GM12865 (cell line): ENCODE measurements at regions not wholly inside any gene's neighbourhood (a gene's known extent, or its start where the extent isn't known, plus 50 kb on each side); places are given as distances from the start of the nearest gene placed in this dataset.

Experiments used
- DNase-seq: peaks from one replicate; pipeline ENCODE4 v3.0.0; 2010; ENCODE audit warnings: low read depth
- H3K4me3 ChIP-seq: 2 replicates; pipeline ENCODE4 v1.5.1; 2011; ENCODE audit warnings: mild to moderate bottlenecking, low read depth, low read length, control low read depth
- TF ChIP-seq, protein P1 (sequence below): IDR thresholded peaks from 2 replicates; pipeline ENCODE4 v1.5.1; 2011; ENCODE audit warnings: low read length, control low read depth, low read depth, inconsistent platforms; ENCODE audit not compliant: insufficient read depth; ENCODE audit errors: missing control alignments

DNA sequence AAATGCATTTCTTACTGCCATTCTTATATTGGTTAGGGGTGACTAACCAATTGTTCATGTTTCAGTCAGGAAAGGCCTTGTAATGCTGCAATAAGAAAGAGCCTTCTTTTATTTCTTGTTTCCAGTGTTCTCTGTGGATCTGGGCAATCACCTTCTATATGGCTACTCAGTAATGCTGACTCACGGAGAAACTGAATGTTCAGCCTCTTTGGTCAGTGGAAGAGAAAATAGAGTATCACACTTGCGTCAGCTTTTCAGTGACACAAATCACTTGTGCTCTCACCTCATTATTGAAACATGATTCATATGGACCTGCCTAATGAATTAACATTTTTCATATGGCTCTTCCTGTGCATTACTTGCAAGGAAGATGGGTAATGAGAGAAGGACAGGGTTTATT is 243.9 kb upstream of the POT1 start:
- TF ChIP-seq, protein P1, sequence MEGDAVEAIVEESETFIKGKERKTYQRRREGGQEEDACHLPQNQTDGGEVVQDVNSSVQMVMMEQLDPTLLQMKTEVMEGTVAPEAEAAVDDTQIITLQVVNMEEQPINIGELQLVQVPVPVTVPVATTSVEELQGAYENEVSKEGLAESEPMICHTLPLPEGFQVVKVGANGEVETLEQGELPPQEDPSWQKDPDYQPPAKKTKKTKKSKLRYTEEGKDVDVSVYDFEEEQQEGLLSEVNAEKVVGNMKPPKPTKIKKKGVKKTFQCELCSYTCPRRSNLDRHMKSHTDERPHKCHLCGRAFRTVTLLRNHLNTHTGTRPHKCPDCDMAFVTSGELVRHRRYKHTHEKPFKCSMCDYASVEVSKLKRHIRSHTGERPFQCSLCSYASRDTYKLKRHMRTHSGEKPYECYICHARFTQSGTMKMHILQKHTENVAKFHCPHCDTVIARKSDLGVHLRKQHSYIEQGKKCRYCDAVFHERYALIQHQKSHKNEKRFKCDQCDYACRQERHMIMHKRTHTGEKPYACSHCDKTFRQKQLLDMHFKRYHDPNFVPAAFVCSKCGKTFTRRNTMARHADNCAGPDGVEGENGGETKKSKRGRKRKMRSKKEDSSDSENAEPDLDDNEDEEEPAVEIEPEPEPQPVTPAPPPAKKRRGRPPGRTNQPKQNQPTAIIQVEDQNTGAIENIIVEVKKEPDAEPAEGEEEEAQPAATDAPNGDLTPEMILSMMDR, result no peak
- H3K4me3 ChIP-seq, result no peak overlapping the region
- DNase-seq, result no peak

DNA sequence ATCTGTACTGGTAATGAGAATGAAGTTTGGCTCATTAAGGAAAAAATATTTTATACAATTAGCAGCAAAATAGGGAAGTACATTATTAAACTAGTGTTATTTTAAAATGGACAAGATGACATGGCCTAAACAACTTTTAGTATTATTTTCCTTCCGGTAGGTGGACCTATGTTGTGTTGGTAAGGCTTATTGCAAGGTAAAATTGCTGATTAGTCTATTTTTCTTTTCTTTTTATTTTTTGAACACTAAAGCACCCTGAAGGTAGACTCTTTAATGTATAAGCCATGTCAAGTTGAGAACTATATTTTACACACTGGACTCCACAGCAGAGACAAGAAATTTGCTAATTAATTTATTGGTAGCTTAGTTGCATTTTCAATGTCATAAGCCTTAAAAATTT is 239.5 kb upstream of the POT1 start:
- TF ChIP-seq, protein P1, result no peak
- no peak for DNase-seq
- H3K4me3 ChIP-seq, result no peak overlapping the region

DNA sequence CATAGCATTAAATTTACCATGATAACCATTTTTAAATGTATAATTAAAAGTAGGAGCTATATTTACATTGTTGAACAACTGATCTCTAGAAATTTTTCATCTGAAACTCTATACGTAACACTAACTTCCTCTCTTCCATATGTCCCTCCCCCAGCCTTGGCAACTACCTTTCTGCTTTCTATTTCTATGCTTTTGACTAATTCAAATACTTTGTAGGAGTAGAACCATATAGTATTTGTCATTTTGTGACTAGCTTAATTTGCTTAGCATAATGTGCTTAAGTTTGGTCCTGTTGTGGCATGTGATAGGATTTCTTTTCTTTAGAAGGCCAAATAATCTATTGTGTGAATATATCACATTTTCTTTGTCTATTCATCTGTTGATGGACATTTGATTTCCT is 225.3 kb upstream of the POT1 start:
- no peak for DNase-seq
- TF ChIP-seq, protein P1, result no peak
- no peak overlapping the region for H3K4me3 ChIP-seq

DNA sequence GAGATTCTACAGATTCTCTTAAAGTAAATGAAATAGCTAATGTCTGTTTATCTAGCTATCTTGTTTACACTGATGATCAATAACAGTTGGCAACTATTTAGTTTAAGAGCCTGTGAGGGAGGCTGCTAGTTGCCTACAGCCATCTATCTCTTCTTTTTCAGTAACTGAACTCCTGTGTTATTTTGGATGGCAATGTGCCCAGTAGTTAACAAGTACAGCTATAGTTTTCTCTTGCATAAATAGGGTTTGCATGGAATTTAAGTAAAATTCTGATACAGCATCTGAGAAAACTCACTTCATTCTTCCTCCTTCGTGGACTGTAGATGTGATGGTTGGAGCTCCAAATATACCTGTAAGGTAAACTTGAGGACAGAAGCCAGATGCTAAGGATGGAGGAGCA is 219.5 kb upstream of the POT1 start:
- H3K4me3 ChIP-seq, result no peak overlapping the region
- DNase-seq, result no peak
- TF ChIP-seq, protein P1, result no peak

DNA sequence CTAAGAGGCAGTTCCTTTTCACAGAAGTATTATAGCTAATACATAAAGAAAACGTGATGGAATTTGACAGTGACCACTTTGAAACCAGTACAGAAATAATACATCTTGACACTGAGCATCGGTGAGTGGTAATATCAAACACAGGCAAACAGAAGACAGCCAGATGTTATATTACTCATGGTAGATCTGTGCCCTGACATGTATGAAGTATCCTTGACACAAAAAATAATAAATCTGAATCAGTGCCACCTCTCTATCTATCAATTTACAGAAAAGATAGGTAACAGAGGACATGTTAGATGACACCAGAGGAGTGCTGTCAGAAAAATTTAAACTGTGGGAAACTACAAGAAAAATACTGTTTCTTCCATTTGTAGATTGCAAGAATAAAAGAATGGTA is 217.4 kb upstream of the POT1 start:
- DNase-seq, result no peak
- no peak overlapping the region for H3K4me3 ChIP-seq
- TF ChIP-seq, protein P1, result no peak

DNA sequence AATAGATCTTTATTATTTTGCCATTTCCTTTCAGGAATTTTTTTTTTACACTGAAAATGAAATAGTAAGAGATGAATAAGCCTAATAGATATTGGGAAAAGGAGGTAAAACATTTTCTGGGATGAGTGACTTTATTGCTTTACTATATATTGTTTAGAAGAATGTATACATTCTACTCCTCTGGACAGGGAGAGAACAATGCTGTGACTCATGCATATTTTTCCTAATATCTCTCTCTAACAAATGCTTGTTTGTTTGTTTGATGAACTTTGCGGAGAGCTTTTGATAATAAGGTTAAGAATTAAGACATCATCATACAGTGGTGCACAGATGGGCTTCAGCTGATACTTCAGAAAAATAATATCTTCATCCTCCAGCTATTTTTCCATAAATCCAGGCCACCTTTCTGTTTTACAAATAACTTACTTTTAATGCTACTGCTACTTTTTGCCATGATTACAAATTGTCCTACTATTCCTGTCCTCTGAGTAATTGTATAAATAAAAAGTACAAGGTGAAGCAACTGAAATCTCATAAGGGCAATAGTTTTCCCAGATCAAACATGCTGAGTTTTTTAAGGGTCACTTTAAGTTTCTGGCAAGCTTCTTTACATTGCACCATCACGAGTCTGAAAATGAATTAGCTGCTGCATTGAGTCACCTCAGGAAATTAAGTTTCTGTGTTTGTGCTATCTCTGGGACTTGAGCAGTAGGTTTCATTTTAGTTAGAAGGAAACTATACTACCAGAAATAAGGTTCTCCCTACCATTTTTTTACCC is 207.3 kb upstream of the POT1 start:
- TF ChIP-seq, protein P1, result no peak
- no peak for DNase-seq
- no peak overlapping the region for H3K4me3 ChIP-seq

DNA sequence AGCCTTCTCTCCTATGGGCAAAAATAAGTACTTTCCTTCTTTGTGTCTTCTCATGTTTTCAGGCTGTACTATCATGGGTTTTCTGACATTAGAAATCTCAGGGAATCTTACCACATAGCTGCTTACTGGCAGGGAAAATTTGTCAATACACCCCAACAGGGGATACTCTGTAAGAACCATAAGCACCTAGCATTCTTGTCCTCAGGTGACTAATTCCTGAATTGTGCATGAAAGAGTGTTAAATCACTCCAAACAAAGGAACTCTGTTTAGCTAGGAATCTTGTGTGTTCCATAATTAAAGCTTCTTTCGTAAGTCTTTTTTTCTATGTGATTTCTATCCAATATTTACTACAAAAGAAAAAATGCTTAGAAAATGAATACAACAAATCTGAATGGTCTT is 206.7 kb upstream of the POT1 start:
- no peak for DNase-seq
- TF ChIP-seq, protein P1, result no peak
- H3K4me3 ChIP-seq, result no peak overlapping the region
